ENCODE measurements at regions not wholly inside any gene's neighbourhood (a gene's known extent, or its start where the extent isn't known, plus 50 kb on each side); places are given as distances from the start of the nearest gene placed in this dataset.

DNA sequence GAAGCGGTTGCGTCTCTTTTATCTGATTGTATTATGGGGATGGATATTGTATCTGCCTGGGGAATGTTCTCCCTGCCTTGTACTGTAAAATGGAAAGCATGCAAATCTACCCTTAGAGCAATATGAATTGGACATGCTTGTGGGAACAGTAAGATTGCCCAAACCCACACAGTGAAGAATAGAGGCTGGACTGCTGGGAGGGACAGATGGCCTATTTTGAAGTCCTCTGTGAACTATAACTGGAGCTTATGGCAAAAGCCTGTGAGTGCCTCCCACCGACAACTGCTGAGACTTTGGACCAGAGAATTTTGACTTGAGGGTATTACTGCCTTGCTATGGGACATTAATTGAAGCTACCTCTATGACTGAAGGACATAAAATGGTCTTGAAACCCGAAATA, 168.9 kb downstream of the ERCC6L2 start:
- TF ChIP-seq, protein P1, sequence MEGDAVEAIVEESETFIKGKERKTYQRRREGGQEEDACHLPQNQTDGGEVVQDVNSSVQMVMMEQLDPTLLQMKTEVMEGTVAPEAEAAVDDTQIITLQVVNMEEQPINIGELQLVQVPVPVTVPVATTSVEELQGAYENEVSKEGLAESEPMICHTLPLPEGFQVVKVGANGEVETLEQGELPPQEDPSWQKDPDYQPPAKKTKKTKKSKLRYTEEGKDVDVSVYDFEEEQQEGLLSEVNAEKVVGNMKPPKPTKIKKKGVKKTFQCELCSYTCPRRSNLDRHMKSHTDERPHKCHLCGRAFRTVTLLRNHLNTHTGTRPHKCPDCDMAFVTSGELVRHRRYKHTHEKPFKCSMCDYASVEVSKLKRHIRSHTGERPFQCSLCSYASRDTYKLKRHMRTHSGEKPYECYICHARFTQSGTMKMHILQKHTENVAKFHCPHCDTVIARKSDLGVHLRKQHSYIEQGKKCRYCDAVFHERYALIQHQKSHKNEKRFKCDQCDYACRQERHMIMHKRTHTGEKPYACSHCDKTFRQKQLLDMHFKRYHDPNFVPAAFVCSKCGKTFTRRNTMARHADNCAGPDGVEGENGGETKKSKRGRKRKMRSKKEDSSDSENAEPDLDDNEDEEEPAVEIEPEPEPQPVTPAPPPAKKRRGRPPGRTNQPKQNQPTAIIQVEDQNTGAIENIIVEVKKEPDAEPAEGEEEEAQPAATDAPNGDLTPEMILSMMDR (IDR thresholded peaks at IDR 0.05) = no peak
- TF ChIP-seq POLR2A (IDR thresholded peaks at IDR 0.05) = no peak

All from tibial nerve (tissue), 3 donors.